ENCODE measurements at regions not wholly inside any gene's neighbourhood (a gene's known extent, or its start where the extent isn't known, plus 50 kb on each side); places are given as distances from the start of the nearest gene placed in this dataset.

DNA sequence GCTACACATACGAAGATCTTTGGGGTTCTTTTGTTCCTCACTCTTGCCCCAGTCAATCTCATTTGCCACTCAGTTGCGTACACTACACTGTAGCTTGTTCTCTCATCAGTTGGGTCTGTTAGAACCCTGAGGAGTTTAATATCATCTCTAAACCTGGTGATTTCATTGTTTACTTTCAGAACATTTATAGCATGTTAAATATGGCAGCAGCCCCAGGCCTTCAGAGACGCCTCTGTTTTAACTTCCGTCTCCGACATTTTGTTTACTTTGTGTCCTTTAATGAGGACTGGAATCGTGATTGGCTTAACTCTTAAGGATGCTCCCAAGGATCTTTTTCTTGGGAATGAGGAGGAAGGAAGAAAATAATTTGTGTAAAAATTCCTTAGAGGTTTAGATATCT, 510.1 kb downstream of the NR2F1-AS1 start:
- TF ChIP-seq POLR2A (IDR thresholded peaks at IDR 0.05; ENCODE audit: low read length) (no peak), GATA1 (IDR thresholded peaks at IDR 0.05; ENCODE audit: low read depth, low read length) (no peak)
